ENCODE measurements at regions not wholly inside any gene's neighbourhood (a gene's known extent, or its start where the extent isn't known, plus 50 kb on each side); places are given as distances from the start of the nearest gene placed in this dataset.

GRCh38 chr13:59368693-59369092 lies 795.0 kb downstream of the DIAPH3 start:
- no peak for TF ChIP-seq CTCF (conservative IDR thresholded peaks at IDR 0.05; ENCODE audit: low read depth, low read length)
- no peak for TF ChIP-seq EZH2 (IDR thresholded peaks at IDR 0.05; ENCODE audit: borderline replicate concordance, low read depth, low read length, poor library complexity, severe bottlenecking)

Data from A673 (cell line).